ENCODE measurements at regions not wholly inside any gene's neighbourhood (a gene's known extent, or its start where the extent isn't known, plus 50 kb on each side); places are given as distances from the start of the nearest gene placed in this dataset.

GRCh38 chr13:59103004-59103768, 1060.5 kb downstream of the DIAPH3 start:
- Histone ChIP-seq H3K79me2 (ENCODE audit: control insufficient read depth, insufficient read depth, low read length) (no peaks in the 10 kb centered on the region), H3K27ac (ENCODE audit: control insufficient read depth, insufficient read depth) (no peak overlapping the region), H2AFZ (ENCODE audit: control insufficient read depth, low read depth, low read length) (no peak overlapping the region), H3K4me1 (ENCODE audit: control insufficient read depth, insufficient read depth, low read length) (no peaks in the 10 kb centered on the region), H3K27me3 (replicated peaks in 1 of 2; ENCODE audit: control insufficient read depth in 2 of 2, insufficient read depth in 2 of 2, low read length in 1 of 2) (no peaks in the 10 kb centered on the region), H3K9me3 (replicated peaks; ENCODE audit: control insufficient read depth, insufficient read depth, low read length) (no peaks in the 10 kb centered on the region; the same call in 2 of the 3 replicates), H3K4me3 (no peak overlapping the region), H3K9ac (ENCODE audit: control insufficient read depth, insufficient read depth, low read length) (no peak overlapping the region), H3K36me3 (ENCODE audit: control insufficient read depth in 2 of 2, insufficient read depth in 2 of 2, low read length in 1 of 2) (no peaks in the 10 kb centered on the region), H3K4me2 (ENCODE audit: control insufficient read depth, insufficient read depth) (no peak overlapping the region), H4K20me1 (ENCODE audit: control insufficient read depth, insufficient read depth) (no peaks in the 10 kb centered on the region)
- ChIA-PET SMC1A (ENCODE audit: uncharacterized antibody, unreplicated experiment) (no interaction called here), POLR2A (interaction anchor here (0.7 kb wide), 1 partner anchor 255 kb away, joined by 3 read pairs; no protein-coding TSS in a partner anchor), RAD21 (ENCODE audit: unreplicated experiment) (no interaction called here), CTCF (no interaction called here)
- intact Hi-C loops (cut with micrococcal nuclease; ENCODE audit: unreplicated experiment) (no loop called here), in situ Hi-C loops (cut with MboI) (no loop called here)
- DNase-seq (ENCODE audit: low read depth, low spot score): no peak
- FAIRE-seq: no peak
- BruUV-seq (replicated peaks): no TSS peak
- ATAC-seq: no peak
- WGBS (ENCODE audit: insufficient coverage, insufficient replicate concordance, low lambda C conversion rate, missing lambda C conversion rate): 4% methylated on average over 4 of the region's 4 CpGs
- no peak for TF ChIP-seq NRF1 (conservative IDR thresholded peaks at IDR 0.05; ENCODE audit: low read depth, low read length)
- no peak for TF ChIP-seq NFYB (IDR thresholded peaks at IDR 0.05; ENCODE audit: insufficient read depth, low read depth, low read length)
- TF ChIP-seq ATF2 (IDR thresholded peaks at IDR 0.05; ENCODE audit: low read length): no peak
- TF ChIP-seq BACH1 (IDR thresholded peaks at IDR 0.05; ENCODE audit: borderline replicate concordance): no peak
- TF ChIP-seq ATF3 (IDR thresholded peaks at IDR 0.05; ENCODE audit: borderline replicate concordance, extremely low read depth, low read depth, low read length): no peak
- no peak for TF ChIP-seq SMARCA5 (IDR thresholded peaks at IDR 0.05)
- no peak for TF ChIP-seq ZBTB11 (CRISPR knock-in tag; IDR thresholded peaks at IDR 0.05)
- no peak for TF ChIP-seq RFX5 (IDR thresholded peaks at IDR 0.05; ENCODE audit: low read depth, low read length)
- TF ChIP-seq TARDBP (IDR thresholded peaks at IDR 0.05; ENCODE audit: borderline replicate concordance): no peak
- TF ChIP-seq CBFB (IDR thresholded peaks at IDR 0.05; ENCODE audit: low read depth): no peak
- no peak for TF ChIP-seq CREM (IDR thresholded peaks at IDR 0.05; ENCODE audit: low read depth)
- no peak for TF ChIP-seq CREB1 (IDR thresholded peaks at IDR 0.05; ENCODE audit: low read depth)
- TF ChIP-seq FOS (IDR thresholded peaks at IDR 0.05; ENCODE audit: borderline replicate concordance, extremely low read depth, insufficient read length): no peak
- no peak for TF ChIP-seq ZNF217 (IDR thresholded peaks at IDR 0.05)
- no peak for TF ChIP-seq EGR1 (IDR thresholded peaks at IDR 0.05; ENCODE audit: borderline replicate concordance in 1 of 2, low read depth in 2 of 2, low read length in 2 of 2)
- no peak for TF ChIP-seq PML (IDR thresholded peaks at IDR 0.05; ENCODE audit: low read length)
- TF ChIP-seq E2F8 (IDR thresholded peaks at IDR 0.05; ENCODE audit: low read depth, partially characterized antibody): no peak
- TF ChIP-seq CHD1 (IDR thresholded peaks at IDR 0.05; ENCODE audit: low read depth, low read length): no peak
